WTC11 (cell line): ENCODE measurements at regions not wholly inside any gene's neighbourhood (a gene's known extent, or its start where the extent isn't known, plus 50 kb on each side); places are given as distances from the start of the nearest gene placed in this dataset.

Experiments
- ATAC-seq: fragments of 200-7000 bp; cut with Tn5 transposase; 2 replicates; pipeline ENCODE4 v1.10.0; 2021; ENCODE audit warnings: mild to moderate bottlenecking, moderate library complexity
- CTCF ChIA-PET: fragments of 300-600 bp; sonication (Branson Sonifier 250); formaldehyde crosslinking; loops from one replicate; lab custom pipeline; 2021; ENCODE audit warnings: antibody characterized with exemption; lab: Charles Lee
- POLR2A ChIA-PET: fragments of 350-600 bp; sonication (Branson Sonifier 250); formaldehyde crosslinking; loops from one replicate; lab custom pipeline; 2021; ENCODE audit warnings: antibody characterized with exemption; lab: Charles Lee
- DNase-seq: peaks from one replicate; pipeline ENCODE4 v3.0.0; 2021; ENCODE audit warnings: low spot score
- H3K27ac Mint-ChIP-seq: 2 replicates; pipeline ENCODE4 v1.8.0; 2021; ENCODE audit warnings: mixed read lengths
- H3K27me3 Mint-ChIP-seq: 2 replicates; pipeline ENCODE4 v1.8.0; 2021; ENCODE audit warnings: low read depth, mild to moderate bottlenecking, moderate library complexity, mixed read lengths
- H3K36me3 Mint-ChIP-seq: 2 replicates; pipeline ENCODE4 v1.8.0; 2021; ENCODE audit warnings: mixed read lengths
- H3K4me1 Mint-ChIP-seq: 2 replicates; pipeline ENCODE4 v1.8.0; 2022; ENCODE audit warnings: mixed read lengths
- H3K4me3 Mint-ChIP-seq: 2 replicates; pipeline ENCODE4 v1.8.0; 2021; ENCODE audit warnings: mild to moderate bottlenecking, moderate library complexity, mixed read lengths
- H3K9me3 Mint-ChIP-seq: 2 replicates; pipeline ENCODE4 v1.8.0; 2021; ENCODE audit warnings: mixed read lengths
- CREM ChIP-seq: sonication (generic); formaldehyde crosslinking; IDR thresholded peaks from 2 replicates; pipeline ENCODE4 v1.8.1; 2022; ENCODE audit warnings: mild to moderate bottlenecking, missing genetic modification reagents, moderate library complexity
- ELF4 ChIP-seq: sonication (generic); formaldehyde crosslinking; IDR thresholded peaks from 2 replicates; pipeline ENCODE4 v1.8.1; 2022; ENCODE audit warnings: low read depth, mild to moderate bottlenecking, moderate library complexity, missing genetic modification reagents
- EMX1 ChIP-seq: fragments of 250-450 bp; sonication (Bioruptor Pico); IDR thresholded peaks from 2 replicates; pipeline ENCODE4 v1.8.0; 2021; ENCODE audit warnings: mild to moderate bottlenecking
- ETV6 ChIP-seq: sonication (generic); formaldehyde crosslinking; IDR thresholded peaks from 2 replicates; pipeline ENCODE4 v1.8.1; 2022; ENCODE audit warnings: mild to moderate bottlenecking, missing genetic modification reagents
- FOXJ3 ChIP-seq: sonication (generic); formaldehyde crosslinking; IDR thresholded peaks from 2 replicates; pipeline ENCODE4 v1.9.0; 2021; ENCODE audit warnings: missing genetic modification reagents, mild to moderate bottlenecking, borderline replicate concordance
- FOXK1 ChIP-seq: sonication (generic); formaldehyde crosslinking; IDR thresholded peaks from 2 replicates; pipeline ENCODE4 v1.8.0; 2022; ENCODE audit warnings: mild to moderate bottlenecking, moderate library complexity, missing genetic modification reagents
- FOXP1 ChIP-seq: sonication (generic); formaldehyde crosslinking; IDR thresholded peaks from 2 replicates; pipeline ENCODE4 v1.8.0; 2022; ENCODE audit warnings: missing genetic modification reagents, mild to moderate bottlenecking, moderate library complexity, borderline replicate concordance
- GABPB1 ChIP-seq: sonication (generic); formaldehyde crosslinking; IDR thresholded peaks from 2 replicates; pipeline ENCODE4 v1.8.1; 2023; ENCODE audit warnings: mild to moderate bottlenecking, missing genetic modification reagents
- GRHL2 ChIP-seq: fragments of 250-450 bp; sonication (Bioruptor Pico); IDR thresholded peaks from 2 replicates; pipeline ENCODE4 v1.8.0; 2022; ENCODE audit warnings: mild to moderate bottlenecking, moderate library complexity; ENCODE audit not compliant: insufficient replicate concordance, severe bottlenecking
- JAZF1 ChIP-seq: fragments of 250-450 bp; sonication (Bioruptor Pico); IDR thresholded peaks from 2 replicates; pipeline ENCODE4 v1.9.0; 2021; ENCODE audit warnings: moderate library complexity, mild to moderate bottlenecking, inconsistent platforms
- KAT7 ChIP-seq: sonication (generic); formaldehyde crosslinking; IDR thresholded peaks from 2 replicates; pipeline ENCODE4 v1.8.1; 2023; ENCODE audit warnings: missing genetic modification reagents, mild to moderate bottlenecking, borderline replicate concordance
- NFATC4 ChIP-seq: fragments of 250-450 bp; sonication (Bioruptor Pico); IDR thresholded peaks from 2 replicates; pipeline ENCODE4 v1.9.0; 2021; ENCODE audit warnings: mild to moderate bottlenecking
- OVOL2 ChIP-seq: fragments of 250-450 bp; sonication (Bioruptor Pico); IDR thresholded peaks from 2 replicates; pipeline ENCODE4 v1.9.0; 2021; ENCODE audit warnings: mild to moderate bottlenecking, borderline replicate concordance
- SMAD3 ChIP-seq: sonication (generic); formaldehyde crosslinking; IDR thresholded peaks from 2 replicates; pipeline ENCODE4 v1.8.0; 2022; ENCODE audit warnings: missing genetic modification reagents, mild to moderate bottlenecking, borderline replicate concordance
- TP53 ChIP-seq: sonication (generic); formaldehyde crosslinking; IDR thresholded peaks from 2 replicates; pipeline ENCODE4 v1.8.1; 2023; ENCODE audit warnings: mild to moderate bottlenecking, missing genetic modification reagents
- ZNF232 ChIP-seq: sonication (generic); formaldehyde crosslinking; IDR thresholded peaks from 2 replicates; pipeline ENCODE4 v1.8.0; 2022; ENCODE audit warnings: mild to moderate bottlenecking, missing genetic modification reagents
- ZNF423 ChIP-seq: fragments of 250-450 bp; sonication (Bioruptor Pico); IDR thresholded peaks from 2 replicates; pipeline ENCODE4 v2.1.2; 2022; ENCODE audit warnings: mild to moderate bottlenecking, moderate library complexity
- ZNF671 ChIP-seq: fragments of 250-450 bp; sonication (Bioruptor Pico); IDR thresholded peaks from 2 replicates; pipeline ENCODE4 v1.8.0; 2021; ENCODE audit warnings: mild to moderate bottlenecking
- TF ChIP-seq, protein P1 (sequence below): fragments of 250-450 bp; sonication (Bioruptor Pico); IDR thresholded peaks from 2 replicates; pipeline ENCODE4 v1.9.0; 2021; ENCODE audit warnings: moderate library complexity, mild to moderate bottlenecking, inconsistent platforms, borderline replicate concordance
- TF ChIP-seq, protein P2 (sequence below): fragments of 250-450 bp; sonication (Bioruptor Pico); IDR thresholded peaks from 2 replicates; pipeline ENCODE4 v1.8.0; 2021; ENCODE audit warnings: mild to moderate bottlenecking
- TF ChIP-seq, protein P3 (sequence below): sonication (generic); formaldehyde crosslinking; IDR thresholded peaks from 2 replicates; pipeline ENCODE4 v1.8.0; 2023; ENCODE audit warnings: mild to moderate bottlenecking, missing genetic modification reagents
- TF ChIP-seq, protein P4 (sequence below): sonication (generic); formaldehyde crosslinking; IDR thresholded peaks from 2 replicates; pipeline ENCODE4 v1.8.1; 2023; ENCODE audit warnings: mild to moderate bottlenecking, missing genetic modification reagents, moderate library complexity
- TF ChIP-seq, protein P5 (sequence below): sonication (generic); formaldehyde crosslinking; IDR thresholded peaks from 2 replicates; pipeline ENCODE4 v1.8.1; 2022; ENCODE audit warnings: low read depth, missing genetic modification reagents, borderline replicate concordance

DNA sequence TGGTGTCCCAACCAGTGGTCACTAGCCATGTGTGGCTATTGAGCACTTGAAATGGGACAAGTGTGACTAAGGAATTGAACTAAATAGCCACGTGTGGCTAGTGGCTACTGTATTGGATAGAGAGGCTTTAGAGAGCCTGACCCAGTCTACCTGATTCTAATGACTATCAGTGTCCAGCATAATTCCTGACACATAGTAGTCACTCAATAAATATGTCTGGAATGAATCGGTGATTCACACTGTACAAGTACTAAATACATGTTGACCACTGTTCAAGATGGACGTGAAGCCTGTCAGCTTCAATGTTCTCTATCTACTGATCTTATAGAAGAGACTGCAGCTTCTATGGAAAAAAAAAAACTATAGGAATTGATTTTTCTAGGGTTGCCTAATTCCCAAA, 57.7 kb upstream of the MAST4 start:
- H3K9me3 Mint-ChIP-seq = peaks cover 13% of the 10 kb centered on the region
- TF ChIP-seq FOXP1 (CRISPR knock-in tag) = no peak
- TF ChIP-seq NFATC4 (CRISPR knock-in tag) = no peak
- TF ChIP-seq, protein P1, sequence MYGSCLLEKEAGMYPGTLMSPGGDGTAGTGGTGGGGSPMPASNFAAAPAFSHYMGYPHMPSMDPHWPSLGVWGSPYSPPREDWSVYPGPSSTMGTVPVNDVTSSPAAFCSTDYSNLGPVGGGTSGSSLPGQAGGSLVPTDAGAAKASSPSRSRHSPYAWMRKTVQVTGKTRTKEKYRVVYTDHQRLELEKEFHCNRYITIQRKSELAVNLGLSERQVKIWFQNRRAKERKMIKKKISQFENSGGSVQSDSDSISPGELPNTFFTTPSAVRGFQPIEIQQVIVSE (CRISPR knock-in tag) = no peak
- TF ChIP-seq EMX1 (CRISPR knock-in tag) = no peak
- TF ChIP-seq FOXK1 (CRISPR knock-in tag) = no peak
- no peak for TF ChIP-seq ZNF671 (CRISPR knock-in tag)
- TF ChIP-seq TP53 (CRISPR knock-in tag) = no peak
- TF ChIP-seq ZNF423 (CRISPR knock-in tag) = no peak
- TF ChIP-seq, protein P2, sequence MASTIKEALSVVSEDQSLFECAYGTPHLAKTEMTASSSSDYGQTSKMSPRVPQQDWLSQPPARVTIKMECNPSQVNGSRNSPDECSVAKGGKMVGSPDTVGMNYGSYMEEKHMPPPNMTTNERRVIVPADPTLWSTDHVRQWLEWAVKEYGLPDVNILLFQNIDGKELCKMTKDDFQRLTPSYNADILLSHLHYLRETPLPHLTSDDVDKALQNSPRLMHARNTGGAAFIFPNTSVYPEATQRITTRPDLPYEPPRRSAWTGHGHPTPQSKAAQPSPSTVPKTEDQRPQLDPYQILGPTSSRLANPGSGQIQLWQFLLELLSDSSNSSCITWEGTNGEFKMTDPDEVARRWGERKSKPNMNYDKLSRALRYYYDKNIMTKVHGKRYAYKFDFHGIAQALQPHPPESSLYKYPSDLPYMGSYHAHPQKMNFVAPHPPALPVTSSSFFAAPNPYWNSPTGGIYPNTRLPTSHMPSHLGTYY (CRISPR knock-in tag) = no peak
- TF ChIP-seq, protein P3, sequence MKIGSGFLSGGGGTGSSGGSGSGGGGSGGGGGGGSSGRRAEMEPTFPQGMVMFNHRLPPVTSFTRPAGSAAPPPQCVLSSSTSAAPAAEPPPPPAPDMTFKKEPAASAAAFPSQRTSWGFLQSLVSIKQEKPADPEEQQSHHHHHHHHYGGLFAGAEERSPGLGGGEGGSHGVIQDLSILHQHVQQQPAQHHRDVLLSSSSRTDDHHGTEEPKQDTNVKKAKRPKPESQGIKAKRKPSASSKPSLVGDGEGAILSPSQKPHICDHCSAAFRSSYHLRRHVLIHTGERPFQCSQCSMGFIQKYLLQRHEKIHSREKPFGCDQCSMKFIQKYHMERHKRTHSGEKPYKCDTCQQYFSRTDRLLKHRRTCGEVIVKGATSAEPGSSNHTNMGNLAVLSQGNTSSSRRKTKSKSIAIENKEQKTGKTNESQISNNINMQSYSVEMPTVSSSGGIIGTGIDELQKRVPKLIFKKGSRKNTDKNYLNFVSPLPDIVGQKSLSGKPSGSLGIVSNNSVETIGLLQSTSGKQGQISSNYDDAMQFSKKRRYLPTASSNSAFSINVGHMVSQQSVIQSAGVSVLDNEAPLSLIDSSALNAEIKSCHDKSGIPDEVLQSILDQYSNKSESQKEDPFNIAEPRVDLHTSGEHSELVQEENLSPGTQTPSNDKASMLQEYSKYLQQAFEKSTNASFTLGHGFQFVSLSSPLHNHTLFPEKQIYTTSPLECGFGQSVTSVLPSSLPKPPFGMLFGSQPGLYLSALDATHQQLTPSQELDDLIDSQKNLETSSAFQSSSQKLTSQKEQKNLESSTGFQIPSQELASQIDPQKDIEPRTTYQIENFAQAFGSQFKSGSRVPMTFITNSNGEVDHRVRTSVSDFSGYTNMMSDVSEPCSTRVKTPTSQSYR (CRISPR knock-in tag) = no peak
- TF ChIP-seq FOXJ3 (CRISPR knock-in tag) = no peak
- no peak for TF ChIP-seq ELF4 (CRISPR knock-in tag)
- TF ChIP-seq, protein P4, sequence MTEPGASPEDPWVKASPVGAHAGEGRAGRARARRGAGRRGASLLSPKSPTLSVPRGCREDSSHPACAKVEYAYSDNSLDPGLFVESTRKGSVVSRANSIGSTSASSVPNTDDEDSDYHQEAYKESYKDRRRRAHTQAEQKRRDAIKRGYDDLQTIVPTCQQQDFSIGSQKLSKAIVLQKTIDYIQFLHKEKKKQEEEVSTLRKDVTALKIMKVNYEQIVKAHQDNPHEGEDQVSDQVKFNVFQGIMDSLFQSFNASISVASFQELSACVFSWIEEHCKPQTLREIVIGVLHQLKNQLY = no peak
- TF ChIP-seq, protein P5, sequence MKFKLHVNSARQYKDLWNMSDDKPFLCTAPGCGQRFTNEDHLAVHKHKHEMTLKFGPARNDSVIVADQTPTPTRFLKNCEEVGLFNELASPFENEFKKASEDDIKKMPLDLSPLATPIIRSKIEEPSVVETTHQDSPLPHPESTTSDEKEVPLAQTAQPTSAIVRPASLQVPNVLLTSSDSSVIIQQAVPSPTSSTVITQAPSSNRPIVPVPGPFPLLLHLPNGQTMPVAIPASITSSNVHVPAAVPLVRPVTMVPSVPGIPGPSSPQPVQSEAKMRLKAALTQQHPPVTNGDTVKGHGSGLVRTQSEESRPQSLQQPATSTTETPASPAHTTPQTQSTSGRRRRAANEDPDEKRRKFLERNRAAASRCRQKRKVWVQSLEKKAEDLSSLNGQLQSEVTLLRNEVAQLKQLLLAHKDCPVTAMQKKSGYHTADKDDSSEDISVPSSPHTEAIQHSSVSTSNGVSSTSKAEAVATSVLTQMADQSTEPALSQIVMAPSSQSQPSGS (CRISPR knock-in tag) = no peak
- TF ChIP-seq OVOL2 = no peak
- no peak for TF ChIP-seq JAZF1 (CRISPR knock-in tag)
- no peak overlapping the region for H3K27ac Mint-ChIP-seq
- ChIA-PET CTCF (interaction anchor here (0.7 kb wide), 1 partner anchor 232 kb away, joined by 3 read pairs; no protein-coding TSS in a partner anchor), POLR2A (no interaction called here)
- no peaks in the 10 kb centered on the region for H3K27me3 Mint-ChIP-seq
- ATAC-seq (no peak), DNase-seq (no peak)
- no peak overlapping the region for H3K4me3 Mint-ChIP-seq
- H3K36me3 Mint-ChIP-seq = peaks cover under 1% of the 10 kb centered on the region
- no peaks in the 10 kb centered on the region for H3K4me1 Mint-ChIP-seq

DNA sequence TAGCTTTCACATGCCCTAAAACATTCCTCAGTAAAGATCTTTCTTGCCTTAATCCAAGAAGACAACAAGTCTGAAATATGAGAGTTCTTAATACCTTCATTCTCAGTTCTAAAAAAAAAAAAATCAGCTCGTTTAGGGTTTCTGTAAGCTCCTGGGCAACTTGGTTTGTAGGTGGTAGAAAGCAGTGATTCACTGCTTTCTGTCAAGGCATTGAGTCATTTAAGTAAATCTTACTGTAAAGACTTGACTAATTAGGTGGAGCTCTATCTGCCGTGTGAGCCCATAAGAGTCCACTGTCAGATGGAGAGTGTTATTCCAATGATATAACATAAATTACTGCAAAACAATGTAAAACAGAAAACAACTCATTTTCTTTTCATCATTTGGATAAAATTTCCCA, 56.1 kb upstream of the MAST4 start:
- H3K27ac Mint-ChIP-seq = no peak overlapping the region
- H3K36me3 Mint-ChIP-seq = peaks cover 6% of the 10 kb centered on the region
- no peak overlapping the region for H3K4me3 Mint-ChIP-seq
- POLR2A ChIA-PET = no interaction called here
- H3K9me3 Mint-ChIP-seq = peaks cover 25% of the 10 kb centered on the region
- DNase-seq = no peak
- CTCF ChIA-PET = no interaction called here
- H3K4me1 Mint-ChIP-seq = no peaks in the 10 kb centered on the region
- no peaks in the 10 kb centered on the region for H3K27me3 Mint-ChIP-seq
- no peak for TF ChIP-seq SMAD3
- no peak for TF ChIP-seq TP53 (CRISPR knock-in tag)
- no peak for TF ChIP-seq ZNF232 (CRISPR knock-in tag)
- no peak for TF ChIP-seq CREM (CRISPR knock-in tag)
- TF ChIP-seq KAT7 (CRISPR knock-in tag) = no peak
- no peak for TF ChIP-seq ZNF671 (CRISPR knock-in tag)
- TF ChIP-seq ETV6 (CRISPR knock-in tag) = no peak
- TF ChIP-seq GABPB1 (CRISPR knock-in tag) = no peak
- no peak for TF ChIP-seq GRHL2 (CRISPR knock-in tag)
- ATAC-seq = no peak
